HG03521 (cell line): ENCODE measurements at regions not wholly inside any gene's neighbourhood (a gene's known extent, or its start where the extent isn't known, plus 50 kb on each side); places are given as distances from the start of the nearest gene placed in this dataset.

ENCODE experiments used
- ATAC-seq: cut with Tn5 transposase; IDR thresholded peaks from one replicate; pipeline ENCODE4 v1.9.1; 2021; ENCODE audit warnings: mild to moderate bottlenecking, moderate library complexity; ENCODE audit not compliant: unreplicated experiment

- no peak for ATAC-seq
Measured at GRCh38 chr3:44076221-44076829, 165.4 kb upstream of the TOPAZ1 start.

- ATAC-seq: no peak
Measured at GRCh38 chr3:44077267-44077666, 164.4 kb upstream of the TOPAZ1 start.

GRCh38 chr3:44078863-44079262 is 162.8 kb upstream of the TOPAZ1 start:
- ATAC-seq: no peak

GRCh38 chr3:44079916-44080315 is 161.8 kb upstream of the TOPAZ1 start:
- ATAC-seq: no peak

DNA sequence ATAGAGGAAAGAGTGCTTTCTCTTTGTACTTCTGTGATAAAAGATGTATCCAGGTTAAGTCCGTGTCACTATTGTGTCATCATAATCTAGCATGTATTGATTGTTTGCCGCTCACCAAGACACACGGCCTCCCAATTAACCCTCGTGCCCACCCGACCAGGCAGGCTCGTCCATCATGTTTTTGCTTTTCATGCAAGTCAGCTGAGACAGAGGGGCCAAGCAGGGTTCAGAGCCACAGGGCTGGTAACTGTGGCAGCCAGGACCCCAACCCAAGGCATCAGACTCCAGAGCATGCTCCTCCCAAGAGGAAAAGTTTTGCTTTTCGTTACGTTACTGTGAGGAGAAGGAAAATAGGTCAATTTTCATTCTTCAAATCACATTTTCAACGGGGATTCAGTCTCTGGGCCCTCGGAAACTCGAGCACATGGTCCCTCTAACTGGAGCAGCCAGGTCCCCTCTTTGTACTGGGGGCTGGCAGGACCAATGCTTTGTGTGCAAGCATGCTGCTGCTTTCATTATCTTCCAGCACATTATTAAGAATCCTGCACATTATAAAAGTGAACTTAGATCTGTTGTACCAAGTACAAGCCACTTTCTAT is 161.1 kb upstream of the TOPAZ1 start:
- ATAC-seq: no peak

DNA sequence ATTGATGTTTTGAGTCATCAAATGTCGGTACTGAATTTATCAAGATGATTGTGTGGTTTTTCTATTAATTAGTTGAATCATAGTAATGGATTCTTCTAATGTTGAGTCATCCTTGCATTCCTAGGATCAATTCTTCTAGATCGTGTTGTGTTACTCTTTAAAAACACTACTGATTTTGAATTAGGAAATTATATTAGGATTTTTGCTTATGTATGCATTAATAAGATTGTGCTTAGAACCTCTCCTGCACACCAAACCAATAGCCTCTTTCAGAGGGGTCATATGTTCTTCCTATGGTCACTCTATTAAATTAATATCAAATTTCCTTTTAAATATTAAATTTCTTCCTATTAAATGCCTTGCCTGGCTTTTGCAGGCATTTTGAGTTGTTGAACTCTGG is 151.7 kb upstream of the TOPAZ1 start:
- no peak for ATAC-seq

DNA sequence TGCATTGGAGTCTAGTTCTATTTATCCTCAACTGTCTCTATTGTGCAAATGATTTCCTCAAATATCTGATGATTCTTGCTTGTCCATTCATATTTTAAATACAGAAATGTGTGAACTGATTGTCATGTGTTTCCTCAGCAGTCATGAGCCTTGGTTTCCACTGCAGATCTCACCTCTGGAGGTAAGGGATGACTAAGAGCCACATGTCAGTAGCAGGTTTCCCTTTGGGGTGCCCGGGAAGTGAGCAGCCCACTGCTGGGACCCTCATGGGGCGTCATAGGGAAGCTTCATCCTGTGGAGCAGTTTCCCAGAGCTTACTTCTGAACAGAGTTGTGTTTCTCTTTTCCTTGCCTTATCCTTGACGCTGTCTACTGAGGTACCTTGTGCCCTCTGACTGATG is 149.2 kb upstream of the TOPAZ1 start:
- no peak for ATAC-seq

DNA sequence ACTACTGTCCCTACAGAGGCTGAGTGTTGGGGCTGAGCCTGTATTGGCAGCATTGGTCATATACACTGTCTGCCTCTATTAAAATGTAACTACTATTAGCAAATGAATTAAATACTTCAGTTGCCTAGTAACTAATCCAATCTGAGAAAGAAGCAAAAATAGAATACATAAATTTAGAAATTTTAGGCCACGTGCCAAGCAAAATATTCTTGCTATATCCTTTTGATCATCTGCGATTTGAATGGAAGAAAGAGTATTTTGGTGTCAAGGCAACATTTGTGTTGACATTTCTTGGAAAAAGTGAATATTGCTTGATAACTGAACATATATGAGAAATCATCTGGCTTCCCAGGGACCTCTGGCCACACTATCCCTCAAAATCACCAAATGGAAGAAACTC is 148.2 kb upstream of the TOPAZ1 start:
- ATAC-seq: no peak

DNA sequence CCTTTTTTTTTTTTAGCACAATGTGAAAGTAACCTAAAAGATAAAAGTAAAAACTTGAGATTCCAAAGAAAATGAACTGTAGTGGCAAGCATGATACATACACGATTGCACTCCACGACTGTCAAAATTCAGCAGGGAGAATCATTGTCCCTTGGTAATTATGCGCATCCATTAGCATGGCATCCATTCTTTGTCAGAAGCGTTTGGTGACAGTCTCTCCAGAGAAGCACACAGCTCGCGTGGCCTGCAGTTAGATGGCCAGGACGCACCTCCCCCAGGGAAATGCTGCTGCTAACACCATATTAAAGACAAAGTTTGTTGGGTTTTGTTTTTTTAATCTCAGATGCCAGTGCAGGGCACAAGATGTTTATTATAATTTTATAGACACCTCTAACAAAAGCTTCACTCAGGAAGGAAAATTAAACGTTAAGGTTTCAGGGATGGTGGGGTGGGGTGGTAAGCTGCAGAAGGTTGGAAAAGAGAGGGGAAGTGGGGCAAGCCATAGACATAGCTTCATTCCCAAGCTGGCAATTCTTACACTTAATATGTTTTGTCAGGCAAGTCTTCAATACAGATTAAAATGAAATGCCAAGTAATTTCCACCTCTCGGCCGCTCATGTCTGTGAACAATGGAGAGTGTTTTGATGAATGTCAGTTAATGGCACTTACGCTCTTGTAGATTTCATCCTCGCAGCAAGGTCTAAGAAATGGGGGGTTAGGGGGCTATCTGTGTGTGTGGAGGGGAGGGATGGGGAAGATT is 142.8 kb upstream of the TOPAZ1 start:
- no peak for ATAC-seq

DNA sequence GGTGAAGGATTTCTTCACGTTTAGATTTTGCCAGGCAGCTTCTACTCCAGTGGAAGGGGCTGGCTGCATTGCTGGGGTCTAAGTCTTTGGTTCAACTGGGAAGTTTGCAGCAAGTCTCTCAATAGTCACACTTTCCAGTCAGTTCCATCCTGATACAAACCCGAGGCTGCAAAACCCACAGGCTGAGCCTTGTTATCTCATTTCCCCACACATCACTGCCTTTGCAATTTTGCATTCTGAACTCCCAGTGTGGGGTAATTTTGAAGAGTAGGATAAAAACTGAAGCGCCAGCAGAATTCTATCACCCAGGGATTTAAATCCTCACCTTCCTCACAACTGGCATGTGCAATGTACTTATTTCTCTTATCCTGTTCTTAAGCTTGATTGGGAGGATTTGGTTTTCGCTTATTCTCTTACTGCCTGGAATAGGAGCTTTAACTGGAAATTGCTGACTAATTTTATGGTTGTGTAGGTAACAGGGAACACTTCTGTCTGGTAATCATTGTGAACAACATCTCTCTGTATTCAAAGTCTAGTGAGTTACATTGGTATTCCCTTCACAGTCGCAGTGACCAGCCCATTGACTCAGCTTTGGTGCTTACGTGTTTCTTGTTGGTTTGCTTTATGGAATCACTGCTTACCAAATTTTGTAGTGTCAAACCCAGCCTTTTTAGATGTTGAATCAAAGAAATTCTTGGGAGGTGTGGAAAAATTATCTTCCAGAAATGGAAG is 142.0 kb upstream of the TOPAZ1 start:
- ATAC-seq: no peak

- no peak for ATAC-seq
Measured at GRCh38 chr3:44100298-44100695, 141.4 kb upstream of the TOPAZ1 start.

DNA sequence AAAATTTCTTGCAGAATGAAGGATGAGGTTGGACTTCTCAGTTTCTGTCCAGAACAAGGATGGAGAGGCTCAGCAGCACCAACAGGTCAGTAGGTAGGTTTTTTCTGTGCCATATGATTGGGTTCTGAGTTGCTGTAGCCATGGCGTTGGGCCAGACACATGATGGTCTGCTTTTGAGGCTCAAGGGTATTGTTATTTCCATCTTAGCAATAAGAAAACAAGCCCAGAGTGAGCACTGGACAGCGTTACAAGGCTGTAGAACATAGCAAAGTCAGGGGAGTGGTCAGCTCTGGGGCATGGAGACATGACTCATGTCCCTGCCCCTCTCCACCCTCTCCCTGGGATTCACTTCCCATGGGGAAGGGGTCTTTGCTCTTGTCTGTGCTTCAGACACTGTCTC is 137.6 kb upstream of the TOPAZ1 start:
- no peak for ATAC-seq

- ATAC-seq: peak; percentile 91
Measured at GRCh38 chr3:44104668-44105321, 136.9 kb upstream of the TOPAZ1 start.

DNA sequence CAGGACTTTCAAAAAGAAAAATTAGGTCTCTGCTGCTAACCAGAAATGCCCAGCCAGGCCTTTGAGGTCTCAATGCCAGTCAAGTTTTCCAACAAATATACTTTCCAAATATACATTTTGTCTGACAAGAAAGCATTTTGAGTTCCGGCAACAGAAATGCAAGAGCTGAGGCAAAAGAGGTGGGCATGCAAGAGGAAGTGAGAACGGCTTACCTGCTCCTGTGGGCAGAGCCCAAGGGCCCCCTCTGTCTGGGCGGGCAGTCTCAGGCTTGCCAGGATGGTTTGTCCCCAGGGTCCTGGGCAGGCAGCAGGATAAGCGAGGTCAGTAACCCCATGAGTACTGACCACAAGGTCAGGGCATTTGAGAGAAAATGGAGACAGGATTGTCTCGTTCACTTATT is 136.1 kb upstream of the TOPAZ1 start:
- ATAC-seq: no peak

- ATAC-seq: no peak
Measured at GRCh38 chr3:44106756-44107155, 134.9 kb upstream of the TOPAZ1 start.

- no peak for ATAC-seq
Measured at GRCh38 chr3:44108481-44108880, 133.2 kb upstream of the TOPAZ1 start.

DNA sequence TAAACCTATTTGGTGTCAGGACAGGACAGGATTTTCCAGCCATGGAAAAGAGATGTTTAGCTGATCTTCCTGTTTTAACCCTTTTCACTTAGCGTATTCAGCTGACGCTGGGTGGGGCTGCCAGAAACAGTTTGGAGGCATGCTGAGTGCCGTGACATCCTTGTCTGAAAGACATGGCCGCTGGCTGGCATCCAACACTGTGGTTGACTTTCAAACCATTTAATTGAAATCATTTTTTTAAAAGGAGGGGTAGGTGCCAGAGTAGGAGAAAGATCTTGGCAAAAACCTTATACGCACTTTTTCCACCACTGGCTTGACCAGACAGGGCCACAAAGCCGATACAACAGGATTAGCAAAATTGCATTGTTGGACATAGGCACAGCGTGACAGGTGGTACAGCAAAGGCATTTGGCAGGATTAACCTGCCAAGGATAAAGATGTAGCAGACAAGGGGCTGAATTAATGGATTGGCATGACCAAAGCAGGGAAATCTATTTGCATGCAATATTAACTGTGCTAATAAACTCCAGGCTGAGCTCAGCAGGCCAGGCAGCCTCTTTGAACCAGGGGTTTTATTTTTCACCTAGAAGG is 131.8 kb upstream of the TOPAZ1 start:
- ATAC-seq: no peak

GRCh38 chr3:44110648-44111047 is 131.0 kb upstream of the TOPAZ1 start:
- no peak for ATAC-seq

DNA sequence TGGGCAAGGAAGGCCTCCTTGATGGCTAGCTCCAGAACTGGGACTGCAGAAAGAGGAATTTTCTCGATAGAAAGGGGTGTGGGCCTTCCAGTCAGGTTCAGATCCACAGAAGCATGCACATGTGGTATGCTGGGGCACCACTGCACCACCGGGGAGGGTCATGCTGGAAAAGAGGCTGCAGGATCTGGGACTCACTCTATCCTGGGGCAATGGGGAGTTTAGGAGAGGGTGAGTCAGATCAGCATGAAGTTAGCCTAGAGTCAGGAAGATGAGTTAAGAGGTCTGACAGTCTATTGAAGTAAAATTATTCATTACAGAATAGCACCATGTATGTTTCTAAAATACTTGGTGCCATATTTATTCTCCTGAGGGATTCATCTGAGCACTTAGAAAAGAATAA is 130.2 kb upstream of the TOPAZ1 start:
- no peak for ATAC-seq

GRCh38 chr3:44114142-44114541 is 127.5 kb upstream of the TOPAZ1 start:
- ATAC-seq: no peak

GRCh38 chr3:44117239-44117638 is 124.4 kb upstream of the TOPAZ1 start:
- ATAC-seq: no peak
